ENCODE measurements at regions not wholly inside any gene's neighbourhood (a gene's known extent, or its start where the extent isn't known, plus 50 kb on each side); places are given as distances from the start of the nearest gene placed in this dataset.

DNA sequence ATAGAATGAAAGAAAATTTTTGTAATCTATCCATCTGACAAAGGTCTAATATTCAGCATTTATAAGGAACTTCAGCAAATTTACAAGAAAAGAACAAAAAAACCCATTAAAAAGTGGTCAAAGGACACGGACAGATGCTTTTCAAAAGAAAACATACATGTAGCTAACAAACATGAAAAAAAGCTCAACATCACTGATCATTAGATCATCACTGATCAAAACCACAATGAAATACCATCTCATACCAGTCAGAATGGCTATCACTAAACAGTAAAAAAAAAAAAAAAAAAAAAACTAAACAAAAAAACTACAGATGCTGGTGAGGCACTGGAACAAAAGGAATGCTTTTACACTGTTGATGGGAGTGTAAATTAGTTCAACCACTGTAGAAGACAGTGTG is 837.1 kb downstream of the EPHA7 start:
- no peak for TF ChIP-seq GATA2 (IDR thresholded peaks at IDR 0.05; ENCODE audit: low read depth, low read length)
- TF ChIP-seq GATA3 (IDR thresholded peaks at IDR 0.05; ENCODE audit: low read depth, low read length), result no peak
